ENCODE measurements at regions not wholly inside any gene's neighbourhood (a gene's known extent, or its start where the extent isn't known, plus 50 kb on each side); places are given as distances from the start of the nearest gene placed in this dataset.

- TF ChIP-seq POLR2A (IDR thresholded peaks at IDR 0.05; ENCODE audit: borderline replicate concordance, extremely low read depth, insufficient read depth, insufficient read length) (no peak), RAD21 (IDR thresholded peaks at IDR 0.05; ENCODE audit: low read depth) (no peak), SP1 (IDR thresholded peaks at IDR 0.05; ENCODE audit: low read depth) (no peak), EZH2 (IDR thresholded peaks at IDR 0.05) (no peak), ATF3 (IDR thresholded peaks at IDR 0.05) (no peak), POLR2AphosphoS5 (IDR thresholded peaks at IDR 0.05; ENCODE audit: low read depth, low read length) (no peak), SIN3A (IDR thresholded peaks at IDR 0.05; ENCODE audit: low read depth) (no peak), MAX (IDR thresholded peaks at IDR 0.05) (no peak)
- TF ChIP-seq, protein P1, sequence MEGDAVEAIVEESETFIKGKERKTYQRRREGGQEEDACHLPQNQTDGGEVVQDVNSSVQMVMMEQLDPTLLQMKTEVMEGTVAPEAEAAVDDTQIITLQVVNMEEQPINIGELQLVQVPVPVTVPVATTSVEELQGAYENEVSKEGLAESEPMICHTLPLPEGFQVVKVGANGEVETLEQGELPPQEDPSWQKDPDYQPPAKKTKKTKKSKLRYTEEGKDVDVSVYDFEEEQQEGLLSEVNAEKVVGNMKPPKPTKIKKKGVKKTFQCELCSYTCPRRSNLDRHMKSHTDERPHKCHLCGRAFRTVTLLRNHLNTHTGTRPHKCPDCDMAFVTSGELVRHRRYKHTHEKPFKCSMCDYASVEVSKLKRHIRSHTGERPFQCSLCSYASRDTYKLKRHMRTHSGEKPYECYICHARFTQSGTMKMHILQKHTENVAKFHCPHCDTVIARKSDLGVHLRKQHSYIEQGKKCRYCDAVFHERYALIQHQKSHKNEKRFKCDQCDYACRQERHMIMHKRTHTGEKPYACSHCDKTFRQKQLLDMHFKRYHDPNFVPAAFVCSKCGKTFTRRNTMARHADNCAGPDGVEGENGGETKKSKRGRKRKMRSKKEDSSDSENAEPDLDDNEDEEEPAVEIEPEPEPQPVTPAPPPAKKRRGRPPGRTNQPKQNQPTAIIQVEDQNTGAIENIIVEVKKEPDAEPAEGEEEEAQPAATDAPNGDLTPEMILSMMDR (IDR thresholded peaks at IDR 0.05 in 2 of 3, conservative IDR thresholded peaks at IDR 0.05 in 1 of 3; ENCODE audit: borderline replicate concordance in 1 of 3, insufficient read depth in 1 of 3, low read depth in 2 of 3, low read length in 2 of 3), result no peak
- TF ChIP-seq, protein P2, sequence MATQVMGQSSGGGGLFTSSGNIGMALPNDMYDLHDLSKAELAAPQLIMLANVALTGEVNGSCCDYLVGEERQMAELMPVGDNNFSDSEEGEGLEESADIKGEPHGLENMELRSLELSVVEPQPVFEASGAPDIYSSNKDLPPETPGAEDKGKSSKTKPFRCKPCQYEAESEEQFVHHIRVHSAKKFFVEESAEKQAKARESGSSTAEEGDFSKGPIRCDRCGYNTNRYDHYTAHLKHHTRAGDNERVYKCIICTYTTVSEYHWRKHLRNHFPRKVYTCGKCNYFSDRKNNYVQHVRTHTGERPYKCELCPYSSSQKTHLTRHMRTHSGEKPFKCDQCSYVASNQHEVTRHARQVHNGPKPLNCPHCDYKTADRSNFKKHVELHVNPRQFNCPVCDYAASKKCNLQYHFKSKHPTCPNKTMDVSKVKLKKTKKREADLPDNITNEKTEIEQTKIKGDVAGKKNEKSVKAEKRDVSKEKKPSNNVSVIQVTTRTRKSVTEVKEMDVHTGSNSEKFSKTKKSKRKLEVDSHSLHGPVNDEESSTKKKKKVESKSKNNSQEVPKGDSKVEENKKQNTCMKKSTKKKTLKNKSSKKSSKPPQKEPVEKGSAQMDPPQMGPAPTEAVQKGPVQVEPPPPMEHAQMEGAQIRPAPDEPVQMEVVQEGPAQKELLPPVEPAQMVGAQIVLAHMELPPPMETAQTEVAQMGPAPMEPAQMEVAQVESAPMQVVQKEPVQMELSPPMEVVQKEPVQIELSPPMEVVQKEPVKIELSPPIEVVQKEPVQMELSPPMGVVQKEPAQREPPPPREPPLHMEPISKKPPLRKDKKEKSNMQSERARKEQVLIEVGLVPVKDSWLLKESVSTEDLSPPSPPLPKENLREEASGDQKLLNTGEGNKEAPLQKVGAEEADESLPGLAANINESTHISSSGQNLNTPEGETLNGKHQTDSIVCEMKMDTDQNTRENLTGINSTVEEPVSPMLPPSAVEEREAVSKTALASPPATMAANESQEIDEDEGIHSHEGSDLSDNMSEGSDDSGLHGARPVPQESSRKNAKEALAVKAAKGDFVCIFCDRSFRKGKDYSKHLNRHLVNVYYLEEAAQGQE (IDR thresholded peaks at IDR 0.05; ENCODE audit: low read depth), result no peak
Measured at GRCh38 chr1:5711079-5711478, 281.1 kb downstream of the NPHP4 start.

Data from HCT116 (cell line).